ENCODE measurements at regions not wholly inside any gene's neighbourhood (a gene's known extent, or its start where the extent isn't known, plus 50 kb on each side); places are given as distances from the start of the nearest gene placed in this dataset.

GRCh38 chr2:183267148-183267827 lies 143.0 kb downstream of the NUP35 start:
- TF ChIP-seq CTCF (conservative IDR thresholded peaks at IDR 0.05; ENCODE audit: low read depth, low read length) (no peak), EZH2phosphoT487 (IDR thresholded peaks at IDR 0.05; ENCODE audit: borderline replicate concordance, low read length) (no peak)
